ENCODE measurements at regions not wholly inside any gene's neighbourhood (a gene's known extent, or its start where the extent isn't known, plus 50 kb on each side); places are given as distances from the start of the nearest gene placed in this dataset.

DNA sequence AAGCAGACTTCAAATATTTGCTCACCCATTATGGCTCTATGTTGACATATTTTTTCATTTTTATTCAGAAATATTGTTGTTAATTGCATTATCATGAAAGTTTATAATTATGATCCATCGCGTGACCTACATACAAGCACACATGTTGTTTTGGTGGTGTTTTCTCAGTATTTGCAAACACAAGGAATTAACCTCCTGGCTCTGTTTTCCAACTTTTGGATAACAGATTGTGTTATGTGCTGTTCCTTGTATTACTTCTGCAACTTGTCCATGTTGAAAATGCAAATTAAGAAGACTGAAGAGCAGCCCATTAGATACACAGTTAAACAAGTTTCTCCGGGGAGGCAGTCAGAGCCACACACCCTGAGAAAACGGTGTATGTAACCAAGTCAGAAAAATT is 201.2 kb downstream of the SEC23A start:
- no peak for DNase-seq (ENCODE audit: low read depth in 2 of 2)

DNA sequence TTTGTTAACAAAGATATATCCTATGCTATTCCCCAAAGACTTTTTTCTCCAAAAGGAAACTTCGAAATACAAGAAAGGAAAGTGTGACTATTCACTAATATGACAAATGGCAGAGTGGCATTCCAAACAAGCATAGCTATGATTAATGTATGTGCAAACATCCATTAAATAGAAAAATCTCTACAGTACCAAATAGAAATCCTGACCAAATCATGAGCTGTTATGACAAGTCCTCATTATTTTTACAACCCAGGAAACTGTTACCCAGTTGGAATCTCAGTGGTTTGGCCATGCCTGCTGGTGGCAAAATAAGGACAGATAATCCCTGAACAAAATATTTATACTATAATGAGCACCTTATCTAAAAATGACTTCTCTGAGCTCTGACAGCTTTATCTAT is 202.1 kb downstream of the SEC23A start:
- no peak for DNase-seq (ENCODE audit: low read depth in 2 of 2)

DNA sequence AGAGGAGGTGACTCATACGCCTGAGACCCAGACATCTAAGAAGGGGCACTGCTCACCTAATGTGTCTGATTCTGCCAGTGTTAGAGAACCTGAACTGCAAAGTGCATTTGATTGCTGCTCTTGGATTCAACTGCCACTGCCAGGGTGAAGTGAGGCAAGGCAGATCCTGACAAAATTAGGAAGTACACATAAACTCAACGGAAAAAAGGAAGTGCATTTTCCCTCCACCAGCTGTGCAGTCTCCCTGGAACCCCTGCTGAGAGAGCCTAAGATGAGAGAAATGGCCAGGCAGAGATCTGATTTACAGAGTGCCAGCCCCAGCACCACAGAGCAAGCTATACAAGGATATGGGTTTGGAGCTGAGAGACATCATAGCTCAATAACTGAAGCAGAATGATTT is 215.3 kb downstream of the SEC23A start:
- no peak for DNase-seq (ENCODE audit: low read depth in 2 of 2)

DNA sequence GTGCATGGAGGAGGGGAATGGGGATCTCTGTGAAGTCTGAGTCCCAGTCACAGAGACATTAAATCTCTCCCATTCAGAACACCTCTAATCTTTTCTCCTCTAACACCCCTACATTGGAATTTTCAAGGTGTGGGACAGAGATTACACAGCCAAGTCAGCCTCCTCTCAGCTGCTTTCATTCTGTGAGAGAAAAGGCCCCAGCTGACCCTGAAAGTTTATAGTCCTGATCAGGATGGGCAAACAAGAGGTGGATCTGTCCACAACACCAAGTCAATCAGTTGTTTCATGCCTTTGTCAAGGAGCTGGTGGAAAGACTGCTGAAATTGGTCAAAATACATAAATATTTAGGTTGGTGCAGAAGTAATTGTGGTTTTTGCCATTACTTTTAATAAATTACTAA is 218.9 kb downstream of the SEC23A start:
- DNase-seq (ENCODE audit: low read depth in 2 of 2): no peak

DNA sequence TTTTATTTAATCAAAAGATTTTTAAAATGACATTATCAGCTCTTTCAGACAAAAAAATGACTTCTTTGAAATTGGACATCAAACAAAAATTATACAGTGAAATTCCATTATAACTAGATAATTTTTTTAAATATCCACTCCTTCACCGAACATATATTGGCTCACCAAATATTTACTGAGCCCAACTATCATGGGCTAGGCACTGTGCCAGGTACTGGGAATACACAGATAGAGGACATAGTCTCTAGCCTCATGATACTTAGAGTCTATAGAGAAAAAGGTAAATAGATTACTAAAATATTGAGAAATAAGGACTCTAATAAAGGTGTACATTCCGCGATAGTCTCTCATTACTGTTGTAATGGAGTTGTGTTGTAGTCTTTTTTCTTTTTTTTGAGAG is 219.9 kb downstream of the SEC23A start:
- DNase-seq (ENCODE audit: low read depth in 2 of 2): no peak

GRCh38 chr14:38882533-38882932 is 220.5 kb downstream of the SEC23A start:
- no peak for DNase-seq (ENCODE audit: low read depth in 2 of 2)

GRCh38 chr14:38880643-38881524 is 222.2 kb downstream of the SEC23A start:
- peak in 1 of 2 donors; percentile 12 for DNase-seq (ENCODE audit: low read depth in 2 of 2)

GRCh38 chr14:38877744-38878388 is 225.2 kb downstream of the SEC23A start:
- DNase-seq (ENCODE audit: low read depth in 2 of 2): peak in 1 of 2 donors; percentile 57

GRCh38 chr14:38874721-38875120 is 228.3 kb downstream of the SEC23A start:
- no peak for DNase-seq (ENCODE audit: low read depth in 2 of 2)

DNA sequence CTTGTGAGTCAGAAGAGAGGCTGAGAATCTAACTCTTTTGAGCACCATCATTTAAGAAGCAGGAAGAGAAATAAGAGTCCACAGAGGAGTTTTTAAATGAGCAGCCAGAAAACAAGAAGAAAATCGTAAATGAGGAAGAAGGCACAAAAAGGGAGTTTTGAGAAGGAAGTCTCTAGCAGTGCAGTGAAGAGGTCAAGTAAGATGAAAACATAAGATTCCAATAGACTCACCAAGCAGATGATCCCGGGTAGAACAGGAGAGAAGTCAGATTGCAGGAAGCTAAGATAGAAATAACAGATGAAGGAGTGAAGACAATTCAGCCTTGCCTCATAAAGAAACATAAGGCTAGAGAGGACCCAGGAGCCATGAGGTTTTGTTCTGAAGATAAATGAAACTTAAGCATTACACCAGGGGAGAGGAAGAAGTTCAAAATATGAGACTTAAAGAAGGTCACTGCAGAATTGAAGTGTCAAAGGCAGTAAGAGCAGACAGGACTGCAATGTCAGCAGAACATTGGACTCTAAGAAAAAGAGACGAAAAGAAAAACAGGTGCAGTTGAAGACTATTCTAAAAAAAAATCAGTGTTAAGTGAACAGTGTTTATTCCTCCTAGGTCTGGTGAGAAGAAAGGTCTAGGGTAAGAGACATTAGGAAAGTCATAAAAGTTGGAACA is 229.0 kb downstream of the SEC23A start:
- no peak for DNase-seq (ENCODE audit: low read depth in 2 of 2)

DNA sequence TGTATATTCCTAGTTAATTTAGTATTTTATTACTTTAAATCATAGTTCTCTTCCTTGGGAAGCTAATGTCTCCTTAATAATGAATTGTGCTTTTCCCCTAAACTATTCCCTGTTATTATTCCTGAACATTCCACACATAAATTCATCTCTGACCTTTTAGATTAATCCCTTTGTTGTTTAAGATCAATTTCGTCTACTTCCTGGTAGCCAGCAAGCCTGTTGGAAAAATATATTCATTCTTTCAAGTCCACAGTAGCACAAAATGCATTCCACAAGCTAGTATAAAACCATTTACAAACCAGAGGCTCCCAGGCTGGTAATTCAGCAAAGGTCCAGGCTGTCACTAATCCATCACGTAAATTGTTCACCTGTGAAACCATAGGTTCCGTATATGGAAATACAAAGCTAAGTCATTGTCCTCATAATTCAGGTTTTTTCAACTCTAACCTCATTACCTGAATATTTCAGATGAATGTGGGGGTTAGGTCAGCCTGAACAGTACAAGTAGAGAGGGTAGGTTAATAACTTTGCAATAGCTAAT is 232.7 kb downstream of the SEC23A start:
- no peak for DNase-seq (ENCODE audit: low read depth in 2 of 2)

DNA sequence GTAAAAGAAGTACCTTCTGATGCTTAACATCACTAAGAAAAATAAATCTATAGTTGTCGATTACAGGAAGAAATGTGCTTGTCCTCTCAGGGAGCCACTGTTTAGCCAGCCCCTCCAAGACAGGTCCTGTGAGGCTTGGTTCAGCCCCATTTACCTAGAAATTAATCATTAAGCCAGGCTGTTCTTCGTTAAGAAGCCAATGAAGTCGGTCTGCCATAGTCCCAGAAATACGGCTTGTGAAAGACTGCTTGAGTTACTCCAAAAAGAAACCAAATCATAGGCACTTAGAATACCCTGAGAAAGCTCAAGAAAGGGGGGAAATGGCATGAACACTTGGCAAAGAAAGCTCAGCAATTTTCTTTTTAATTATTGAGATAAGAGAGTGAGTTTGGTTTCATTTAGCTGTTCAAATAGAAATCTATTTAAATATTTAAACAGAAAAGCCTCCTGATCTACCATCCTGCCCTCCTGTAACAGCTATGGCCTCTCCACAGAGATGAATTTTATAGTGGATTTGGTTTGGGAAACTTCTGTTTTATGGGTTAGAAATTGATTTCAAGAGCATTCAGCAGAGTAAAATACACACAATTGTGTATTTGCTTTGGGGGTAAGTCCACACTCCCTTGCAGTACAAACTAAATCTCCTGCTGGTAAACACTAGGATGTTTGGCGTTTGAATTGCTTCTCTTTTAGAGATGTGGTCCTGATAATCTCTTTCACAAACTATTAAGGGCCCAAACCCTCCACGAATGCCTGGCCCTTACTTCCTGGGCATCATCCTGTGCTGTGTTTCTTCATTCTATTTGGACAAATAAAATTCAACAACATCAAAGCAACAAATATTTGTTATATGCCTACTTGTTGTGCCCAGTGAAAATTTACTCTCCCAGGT is 234.4 kb downstream of the SEC23A start:
- DNase-seq (ENCODE audit: low read depth in 2 of 2): no peak

GRCh38 chr14:38867561-38868150 is 235.4 kb downstream of the SEC23A start:
- DNase-seq (ENCODE audit: low read depth in 2 of 2): peak; percentile 74 to 87

GRCh38 chr14:38866461-38866860 is 236.6 kb downstream of the SEC23A start:
- DNase-seq (ENCODE audit: low read depth in 2 of 2): no peak

GRCh38 chr14:38862366-38862765 is 240.7 kb downstream of the SEC23A start:
- DNase-seq (ENCODE audit: low read depth in 2 of 2): no peak

DNA sequence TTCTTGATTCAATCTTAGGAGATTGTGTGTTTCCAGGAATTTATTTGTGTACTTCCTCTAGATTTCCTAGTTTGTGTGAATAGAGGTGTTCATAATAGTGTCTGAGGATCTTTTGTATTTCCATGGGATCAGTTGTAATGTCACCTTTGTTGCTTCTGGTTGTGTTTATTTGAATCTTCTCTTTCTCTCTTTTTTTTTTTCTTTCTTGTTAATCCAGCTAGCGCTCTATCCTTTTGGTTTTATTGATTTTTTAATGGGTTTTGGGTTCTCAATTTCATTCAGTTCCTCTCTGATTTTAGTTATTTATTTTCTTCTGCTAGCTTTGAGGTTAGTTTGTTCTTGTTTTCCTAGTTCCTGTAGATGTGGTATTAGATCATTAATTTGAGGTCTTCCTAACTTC is 242.5 kb downstream of the SEC23A start:
- no peak for DNase-seq (ENCODE audit: low read depth in 2 of 2)

DNA sequence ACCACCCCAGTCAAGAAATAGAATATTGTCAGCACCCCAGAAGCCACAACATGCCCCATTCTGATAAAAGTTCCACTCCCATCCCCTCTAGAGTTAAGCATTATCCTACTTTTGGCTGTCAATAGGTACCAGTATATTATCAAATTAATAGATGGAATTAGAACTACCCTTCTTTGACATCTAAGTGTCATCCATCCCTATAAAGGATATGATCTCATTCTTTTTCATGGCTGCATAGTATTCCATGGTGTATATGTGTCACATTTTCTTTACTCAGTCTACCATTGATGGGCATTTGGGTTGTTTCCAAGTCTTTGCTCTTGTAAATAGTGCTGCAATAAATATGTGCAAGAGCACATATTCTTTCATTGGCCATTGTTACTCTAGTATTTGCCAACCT is 246.2 kb downstream of the SEC23A start:
- DNase-seq (ENCODE audit: low read depth in 2 of 2): no peak

DNA sequence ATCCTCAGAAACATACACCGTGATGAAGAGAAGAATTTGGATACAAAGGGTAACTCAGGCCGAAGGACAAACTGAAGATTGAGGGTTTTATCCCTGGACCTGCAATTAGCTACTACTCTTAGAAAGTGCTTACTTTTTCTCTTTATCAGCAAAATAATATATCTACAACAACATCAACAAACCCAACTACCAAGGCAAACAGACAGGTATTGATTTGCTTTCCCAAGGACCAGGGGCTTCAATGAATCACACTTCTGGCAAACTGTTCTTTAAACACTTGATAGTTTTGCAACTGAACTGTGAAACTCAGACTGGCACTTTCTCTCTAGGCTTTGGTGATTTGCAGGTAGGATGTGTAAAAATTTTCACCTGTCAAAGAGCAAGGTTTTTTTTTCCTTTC is 247.5 kb downstream of the SEC23A start:
- DNase-seq (ENCODE audit: low read depth in 2 of 2): no peak

GRCh38 chr14:38851111-38851510 is 251.9 kb downstream of the SEC23A start:
- no peak for DNase-seq (ENCODE audit: low read depth in 2 of 2)

DNA sequence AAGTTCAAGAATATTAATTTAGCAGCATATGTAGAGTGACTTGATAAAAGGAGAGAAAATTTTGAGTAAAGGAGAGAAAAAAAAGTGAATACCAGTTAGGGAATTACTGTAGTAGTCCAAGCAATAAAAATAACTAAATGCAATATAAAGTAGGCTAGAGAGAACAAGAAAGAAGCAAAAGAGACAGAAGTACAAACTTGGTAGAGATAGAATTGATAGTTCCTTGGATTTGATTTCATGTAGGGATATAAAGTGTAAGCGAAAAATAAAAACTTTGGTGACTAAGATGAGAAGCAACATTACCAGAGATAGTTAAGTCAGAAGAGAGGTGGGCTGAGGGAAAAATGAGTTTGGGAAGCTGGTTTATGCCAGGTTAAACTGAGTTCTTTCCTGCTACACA is 252.4 kb downstream of the SEC23A start:
- DNase-seq (ENCODE audit: low read depth in 2 of 2): no peak

All from dermis microvascular lymphatic vessel endothelial cell (primary cell).